NCI-H774 (cell line): ENCODE measurements at regions not wholly inside any gene's neighbourhood (a gene's known extent, or its start where the extent isn't known, plus 50 kb on each side); places are given as distances from the start of the nearest gene placed in this dataset.

Source experiments
- DNase-seq: peaks from one replicate; lab custom pipeline; 2025; lab: John Stamatoyannopoulos, UW

- DNase-seq: no peak
Observed at GRCh38 chr18:54769526-54770464, 58.5 kb upstream of the RAB27B start.

DNA sequence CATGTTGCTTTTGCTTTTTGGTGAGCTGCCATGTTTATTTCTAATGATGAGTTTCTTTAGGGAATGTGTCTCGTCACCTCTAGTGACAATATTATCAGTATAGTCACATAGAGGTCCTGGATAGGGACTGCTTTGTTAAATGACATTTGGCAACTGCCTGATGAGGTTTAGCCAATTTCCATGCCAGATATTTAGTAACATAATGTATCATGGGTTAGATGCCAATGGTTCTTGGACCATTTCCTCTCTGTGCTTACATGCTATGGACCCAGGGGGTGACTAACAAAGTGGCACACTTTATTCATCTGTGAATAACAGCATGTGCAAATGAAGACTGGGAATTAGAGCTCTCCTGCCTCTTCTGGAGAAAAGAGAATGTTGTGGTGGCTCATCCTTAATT lies 56.2 kb upstream of the RAB27B start:
- DNase-seq: no peak

GRCh38 chr18:54774423-54774822 lies 53.9 kb upstream of the RAB27B start:
- DNase-seq: no peak

DNA sequence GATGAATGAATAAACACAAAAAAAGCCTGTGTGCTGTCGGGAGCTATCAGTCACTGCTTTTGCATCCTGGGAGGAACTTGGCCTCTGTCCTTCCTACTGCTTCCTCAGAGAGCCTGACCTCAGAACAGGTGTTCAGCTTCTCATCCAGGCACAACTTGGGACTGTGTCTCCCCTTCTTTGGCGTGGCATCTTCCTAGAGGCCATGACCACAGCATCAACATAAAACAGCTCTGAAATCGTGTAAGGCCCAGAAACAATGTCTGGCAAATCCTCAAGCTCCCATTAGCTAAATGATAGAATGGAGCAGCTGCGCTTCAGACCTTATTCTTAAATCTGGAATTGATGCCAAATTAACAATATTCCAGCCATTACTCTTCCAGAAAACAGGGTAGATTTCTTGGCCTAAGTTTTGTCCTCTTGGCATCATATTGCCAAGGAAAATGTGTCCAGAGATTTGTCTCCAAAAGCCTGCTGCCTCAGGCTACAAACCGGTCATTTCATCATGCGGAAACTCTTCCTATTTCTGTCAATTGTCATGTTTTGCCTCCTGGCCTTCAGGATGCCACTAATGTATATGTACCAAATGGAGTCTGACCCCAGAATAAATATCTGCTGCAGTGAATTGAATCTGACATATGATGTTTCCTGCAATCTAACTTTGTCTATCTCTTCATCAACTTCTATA lies 53.2 kb upstream of the RAB27B start:
- no peak for DNase-seq

DNA sequence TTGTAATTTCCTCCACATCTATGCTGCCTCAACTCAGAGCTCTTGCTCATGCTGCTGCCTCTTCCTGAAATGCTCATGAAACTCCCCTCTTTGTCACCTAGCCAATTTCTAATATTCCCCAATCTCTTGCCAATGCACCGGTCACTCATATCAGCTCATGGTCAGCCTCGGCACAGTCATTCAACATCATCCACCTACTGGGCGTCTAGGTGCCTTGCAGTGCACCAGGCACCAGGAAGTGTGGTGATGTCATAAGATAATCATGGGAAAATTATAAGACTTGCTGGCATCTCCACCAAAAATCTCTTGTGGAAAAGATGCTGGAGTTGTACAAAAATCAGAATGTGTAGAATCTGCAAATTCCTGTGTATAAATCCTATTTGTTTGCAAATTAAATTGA lies 52.6 kb upstream of the RAB27B start:
- DNase-seq: no peak

DNA sequence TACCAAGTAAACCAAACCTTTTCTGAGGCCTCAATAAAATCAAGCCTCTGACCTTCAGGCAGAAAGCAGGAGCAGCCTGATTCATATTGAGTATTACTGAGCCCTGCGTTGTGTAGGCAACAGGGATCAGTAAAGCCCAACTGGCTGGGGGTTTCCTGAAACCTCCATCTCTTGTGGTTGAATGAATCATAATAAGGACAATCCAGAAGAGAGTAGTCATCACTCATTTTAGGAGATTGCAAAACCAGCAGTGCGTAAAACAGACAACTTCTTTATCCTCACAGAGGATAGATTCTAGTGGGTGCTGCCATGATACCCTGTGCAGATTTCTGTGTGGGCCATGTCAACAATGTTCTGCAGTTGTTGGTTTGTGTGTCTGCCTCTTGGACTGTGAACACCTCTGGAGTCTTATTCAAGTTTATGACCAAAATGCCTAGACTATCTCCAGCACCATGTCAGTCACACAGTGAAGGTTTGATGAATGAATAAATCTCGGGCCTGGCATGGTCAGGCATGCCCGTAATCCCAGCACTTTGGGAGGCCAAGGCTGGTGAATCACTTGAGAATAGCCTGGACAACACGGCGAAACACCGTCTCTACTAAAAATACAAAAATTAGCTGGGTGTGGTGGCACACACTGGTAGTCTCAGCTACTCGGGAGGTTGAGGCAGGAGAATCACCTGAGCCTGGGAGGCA lies 51.8 kb upstream of the RAB27B start:
- DNase-seq: no peak

GRCh38 chr18:54777118-54777791 lies 51.0 kb upstream of the RAB27B start:
- no peak for DNase-seq

DNA sequence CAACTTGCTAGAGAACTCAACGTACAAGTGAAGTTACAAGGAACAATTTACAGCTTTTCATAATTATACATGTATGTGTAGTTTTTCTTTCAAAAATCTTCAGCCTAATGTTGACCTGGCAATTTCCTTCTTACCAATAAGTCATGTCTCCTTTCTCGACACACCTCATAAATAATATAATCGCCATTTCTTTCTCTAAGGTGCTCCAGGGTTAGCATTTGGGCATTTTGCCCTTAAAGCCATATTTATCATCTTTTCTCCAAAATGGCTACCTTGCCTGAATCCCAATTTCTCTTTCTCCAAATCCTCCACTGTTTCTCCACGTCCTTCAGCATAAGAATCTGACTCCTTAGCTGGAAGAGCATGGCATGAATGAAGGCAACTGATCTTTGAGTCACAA lies 50.3 kb upstream of the RAB27B start:
- no peak for DNase-seq
